NCI-H1694 (cell line): ENCODE measurements at regions not wholly inside any gene's neighbourhood (a gene's known extent, or its start where the extent isn't known, plus 50 kb on each side); places are given as distances from the start of the nearest gene placed in this dataset.

Source experiments
- DNase-seq: peaks from one replicate; lab custom pipeline; 2025; lab: John Stamatoyannopoulos, UW

- no peak for DNase-seq
Observed at GRCh38 chr2:129870685-129871241, 108.7 kb upstream of the RAB6C start.

DNA sequence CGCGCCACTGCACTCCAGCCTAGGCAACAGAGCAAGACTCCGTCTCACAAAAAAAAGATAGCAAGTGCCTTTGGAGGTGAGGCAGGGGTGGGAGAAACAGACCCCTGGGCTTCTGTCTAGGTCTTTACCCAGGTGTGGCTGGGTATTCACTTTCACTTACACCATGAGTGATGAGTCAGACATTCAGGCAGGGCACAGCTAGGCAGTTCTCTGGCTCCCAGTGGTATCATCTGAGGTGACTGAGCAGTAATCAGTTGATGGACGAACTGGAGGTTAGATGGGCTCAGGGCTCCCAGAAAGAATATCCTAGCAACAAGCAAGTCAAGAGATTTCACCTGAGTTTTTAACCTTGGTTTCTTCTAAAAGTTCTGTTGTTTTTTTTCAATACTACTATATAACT is 107.0 kb upstream of the RAB6C start:
- no peak for DNase-seq

DNA sequence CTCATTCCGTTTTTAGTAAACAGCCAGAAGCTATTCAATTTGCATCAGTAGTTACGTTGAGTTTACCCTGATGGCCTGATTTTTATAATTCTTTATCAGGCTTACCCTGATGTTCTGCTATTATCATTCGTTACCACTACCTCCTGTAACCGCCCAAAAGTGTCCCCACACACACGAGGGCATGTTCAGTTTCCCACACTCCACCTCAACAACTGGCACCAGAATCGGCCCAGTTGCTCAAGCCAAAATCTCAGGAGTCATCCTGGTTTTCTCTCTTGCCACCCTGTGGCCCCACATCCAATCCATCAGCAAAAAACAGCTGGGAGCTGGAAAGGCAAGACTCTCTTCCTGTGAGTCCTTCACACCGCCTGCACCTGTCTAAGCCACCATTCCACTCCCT is 102.9 kb upstream of the RAB6C start:
- no peak for DNase-seq

GRCh38 chr2:129877289-129877741 is 102.2 kb upstream of the RAB6C start:
- peak; percentile 87 for DNase-seq

GRCh38 chr2:129877795-129878775 is 101.4 kb upstream of the RAB6C start:
- DNase-seq, result peak; percentile 56

DNA sequence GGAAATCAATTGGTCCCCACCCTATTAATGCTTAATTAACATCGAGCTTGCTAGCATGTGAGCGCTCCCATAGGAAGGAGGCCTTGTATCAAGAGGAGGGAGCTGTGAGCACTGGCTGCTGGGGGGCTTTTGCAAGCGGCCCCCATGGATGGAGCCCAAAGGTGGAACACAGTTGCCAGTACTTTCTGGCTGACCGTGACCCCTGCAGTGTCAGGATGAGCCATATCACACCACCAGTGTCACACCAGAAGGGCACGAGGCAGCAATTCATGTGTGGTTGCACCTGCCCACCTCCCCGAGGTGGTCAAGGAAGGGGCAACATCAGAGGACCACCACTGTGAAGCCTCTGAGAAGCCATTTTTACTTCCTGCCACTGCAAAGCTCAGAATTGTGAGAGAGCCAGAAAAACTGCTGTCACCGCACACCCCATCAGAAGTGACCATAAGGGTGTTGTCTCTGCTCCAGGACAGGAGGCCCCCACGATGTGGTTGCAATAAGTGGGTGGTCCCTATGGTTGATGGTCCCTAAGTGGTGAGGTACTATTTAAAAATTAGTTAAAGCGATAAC is 99.8 kb upstream of the RAB6C start:
- no peak for DNase-seq

DNA sequence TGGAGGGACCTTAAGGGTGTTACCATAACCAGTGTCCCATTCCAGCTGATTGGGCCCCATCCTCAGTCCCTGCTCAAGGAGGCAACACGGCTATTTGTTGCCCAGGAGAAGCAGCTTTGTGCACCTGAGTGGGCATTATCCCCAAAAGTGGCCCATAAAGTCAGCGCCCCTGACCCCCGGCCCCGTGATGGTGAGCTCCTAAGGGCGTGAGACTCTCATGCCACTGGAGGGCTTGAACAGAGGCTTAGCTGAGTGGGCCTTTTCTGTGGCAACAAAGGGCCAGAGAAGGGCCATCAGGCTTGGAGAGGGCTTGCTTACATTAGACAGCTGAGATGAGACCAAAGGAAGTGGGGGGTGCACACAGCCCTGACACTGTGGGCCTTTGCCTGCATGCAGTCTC is 99.2 kb upstream of the RAB6C start:
- DNase-seq, result no peak

- DNase-seq, result no peak
Observed at GRCh38 chr2:129880971-129881370, 98.5 kb upstream of the RAB6C start.

- no peak for DNase-seq
Observed at GRCh38 chr2:129881786-129882396, 97.6 kb upstream of the RAB6C start.

DNA sequence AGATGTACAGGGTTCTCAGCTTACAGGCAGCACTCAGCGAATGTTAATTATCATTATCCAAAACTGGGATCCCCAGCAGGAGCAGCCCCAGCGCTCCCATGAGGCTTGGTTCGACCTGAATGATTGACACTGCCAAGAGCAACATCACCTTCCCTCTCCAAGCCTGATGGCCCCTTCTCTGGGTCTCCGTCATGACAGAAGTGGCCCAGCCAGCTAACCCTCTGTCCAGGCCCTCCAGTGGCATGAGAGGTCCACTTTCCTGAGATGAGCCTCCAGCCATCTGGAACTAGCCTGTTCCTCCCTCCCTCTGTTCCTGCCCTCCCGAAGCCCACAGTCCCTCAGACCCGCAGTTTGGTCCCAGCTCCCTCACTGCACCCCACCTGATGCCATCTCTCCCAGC is 97.0 kb upstream of the RAB6C start:
- no peak for DNase-seq

DNA sequence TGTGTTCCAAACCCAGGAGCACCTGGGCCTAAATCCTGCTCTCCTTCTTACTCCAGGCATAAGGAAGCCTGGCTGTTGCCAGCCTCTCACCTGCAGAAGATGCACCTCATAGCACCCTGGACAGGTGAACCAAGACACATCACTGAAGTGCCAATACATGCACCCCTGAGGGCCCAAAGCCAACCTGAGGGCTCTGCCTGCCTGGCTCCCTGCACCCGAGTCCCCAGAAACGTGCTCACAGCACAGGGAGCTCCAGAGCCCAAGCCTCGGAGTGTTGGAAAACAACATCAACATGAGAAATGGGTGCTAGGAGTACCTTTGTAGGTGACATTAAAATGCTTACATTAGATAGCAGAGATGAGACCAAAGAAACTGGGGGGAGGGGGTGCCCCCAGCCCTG is 96.3 kb upstream of the RAB6C start:
- no peak for DNase-seq

DNA sequence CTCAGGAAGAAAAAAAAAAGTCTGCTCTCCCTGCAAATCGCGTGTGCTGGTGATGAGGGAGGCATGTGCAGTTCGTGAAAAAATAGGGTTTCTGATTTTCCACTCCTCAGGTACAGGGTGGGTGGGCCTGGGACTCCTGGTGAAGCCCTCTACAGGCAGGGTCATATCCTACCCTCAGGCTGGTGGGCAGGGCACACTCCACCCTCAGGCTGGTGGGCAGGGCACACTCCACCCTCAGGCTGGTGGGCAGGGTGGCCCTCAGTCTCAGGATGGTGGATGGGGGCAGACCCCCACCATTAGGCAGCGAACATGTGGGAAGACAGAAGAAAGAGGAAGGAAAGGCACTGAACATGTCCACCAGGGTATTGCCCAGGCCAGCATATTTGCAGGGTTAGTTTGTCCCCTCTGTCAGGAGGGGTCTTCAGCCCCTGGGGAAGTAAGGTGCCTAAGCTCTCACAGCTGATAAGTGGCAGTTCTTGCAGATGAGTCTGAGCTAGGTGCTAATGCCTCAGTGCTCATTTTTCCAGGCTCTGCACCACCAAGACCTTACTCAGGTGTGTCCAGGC is 95.2 kb upstream of the RAB6C start:
- DNase-seq, result no peak

GRCh38 chr2:129885735-129886134 is 93.7 kb upstream of the RAB6C start:
- DNase-seq, result peak; percentile 43

- no peak for DNase-seq
Observed at GRCh38 chr2:129887688-129888266, 91.7 kb upstream of the RAB6C start.

GRCh38 chr2:129888461-129888860 is 91.0 kb upstream of the RAB6C start:
- DNase-seq, result no peak

DNA sequence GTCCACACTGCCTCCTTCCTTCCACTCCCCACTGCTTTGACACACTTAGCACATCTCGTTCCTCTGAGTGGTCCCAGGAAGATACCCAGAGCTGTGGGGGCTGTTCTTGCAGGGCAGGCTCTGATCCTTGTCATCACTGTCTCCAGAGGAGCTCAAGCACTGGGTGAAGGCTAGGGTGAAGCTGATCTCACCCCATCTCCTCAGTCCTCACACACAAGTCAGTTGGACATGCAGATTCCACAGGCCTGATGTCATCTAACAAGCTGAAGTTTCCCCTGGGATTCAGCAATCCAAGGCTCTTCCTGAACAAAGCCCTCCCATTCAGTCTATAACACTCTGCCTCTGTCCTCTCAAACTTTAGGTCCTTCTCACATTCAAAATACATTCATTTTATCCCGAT is 90.6 kb upstream of the RAB6C start:
- no peak for DNase-seq

- DNase-seq, result no peak
Observed at GRCh38 chr2:129891341-129892320, 87.8 kb upstream of the RAB6C start.

GRCh38 chr2:129892360-129892759 is 87.1 kb upstream of the RAB6C start:
- DNase-seq, result no peak

DNA sequence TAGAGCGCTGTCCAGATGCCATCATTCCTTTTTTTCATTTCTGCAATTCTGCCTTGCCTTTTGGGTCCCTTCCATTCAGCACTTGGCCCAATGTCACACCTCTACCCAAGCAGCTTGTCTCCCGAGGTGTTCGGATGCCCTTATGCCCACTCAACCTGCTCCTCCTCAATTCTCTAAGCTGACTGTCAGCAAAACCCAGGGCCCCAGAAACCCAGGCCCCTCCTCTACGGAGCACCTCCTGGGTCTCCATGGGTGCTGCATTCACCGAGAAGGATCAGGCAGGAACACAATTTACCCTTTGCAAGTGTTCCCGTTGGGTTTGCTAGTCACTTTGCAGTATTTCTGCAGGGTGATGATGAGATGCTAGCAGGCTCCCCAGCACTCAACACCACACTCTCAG is 86.7 kb upstream of the RAB6C start:
- DNase-seq, result no peak

DNA sequence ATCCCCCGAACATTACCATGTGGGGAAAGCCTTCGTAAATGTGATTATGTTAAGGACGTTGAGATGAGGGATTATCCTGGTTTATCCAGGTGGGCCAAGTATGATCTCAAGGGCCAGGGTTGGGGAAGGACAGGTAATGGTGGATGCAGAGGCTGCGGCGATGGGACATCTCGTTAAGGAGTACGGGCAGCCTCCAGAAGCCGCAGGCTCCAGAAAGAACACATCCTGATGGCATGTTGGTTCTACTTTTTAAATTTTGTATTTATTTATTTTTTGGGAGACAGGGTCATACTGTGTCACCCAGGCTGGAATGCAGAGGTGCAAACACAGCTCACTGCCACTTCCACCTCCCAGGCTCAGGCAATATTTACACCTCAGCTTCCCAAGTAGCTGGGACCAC is 86.2 kb upstream of the RAB6C start:
- DNase-seq, result no peak

GRCh38 chr2:129894616-129895015 is 84.8 kb upstream of the RAB6C start:
- no peak for DNase-seq
